NCI-H1105 treated with DMSO at 0.1 percent for 48 hours (cell line): ENCODE measurements at regions not wholly inside any gene's neighbourhood (a gene's known extent, or its start where the extent isn't known, plus 50 kb on each side); places are given as distances from the start of the nearest gene placed in this dataset.
"Not testable (repeated sequence)": the region's sequence is repeated elsewhere in the genome, so short reads cannot be mapped to it uniquely, and the experiment has no call there.

Source experiments
- DNase-seq: peaks from one replicate; lab custom pipeline; 2025; lab: John Stamatoyannopoulos, UW

DNA sequence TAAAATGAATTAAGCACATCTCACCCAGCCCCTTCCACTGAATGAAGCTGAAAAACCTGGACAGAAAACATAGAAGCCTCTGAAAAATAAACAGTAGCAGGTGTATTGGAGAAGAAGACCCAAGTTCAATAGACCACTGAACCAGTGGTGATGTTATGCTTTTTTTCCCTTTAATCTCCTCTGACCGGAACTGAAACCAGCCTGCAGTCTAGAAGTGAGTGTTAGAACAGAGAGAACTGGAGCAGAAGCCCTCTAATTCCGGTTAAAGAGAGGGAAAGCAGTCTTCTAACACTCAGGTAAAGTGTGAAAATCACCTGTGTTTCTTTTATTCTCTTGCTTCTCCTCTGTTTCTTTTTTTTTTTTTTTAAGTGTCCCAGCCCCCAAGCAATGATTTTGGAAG is 83.5 kb upstream of the CCL21 start:
- DNase-seq, result no peak

DNA sequence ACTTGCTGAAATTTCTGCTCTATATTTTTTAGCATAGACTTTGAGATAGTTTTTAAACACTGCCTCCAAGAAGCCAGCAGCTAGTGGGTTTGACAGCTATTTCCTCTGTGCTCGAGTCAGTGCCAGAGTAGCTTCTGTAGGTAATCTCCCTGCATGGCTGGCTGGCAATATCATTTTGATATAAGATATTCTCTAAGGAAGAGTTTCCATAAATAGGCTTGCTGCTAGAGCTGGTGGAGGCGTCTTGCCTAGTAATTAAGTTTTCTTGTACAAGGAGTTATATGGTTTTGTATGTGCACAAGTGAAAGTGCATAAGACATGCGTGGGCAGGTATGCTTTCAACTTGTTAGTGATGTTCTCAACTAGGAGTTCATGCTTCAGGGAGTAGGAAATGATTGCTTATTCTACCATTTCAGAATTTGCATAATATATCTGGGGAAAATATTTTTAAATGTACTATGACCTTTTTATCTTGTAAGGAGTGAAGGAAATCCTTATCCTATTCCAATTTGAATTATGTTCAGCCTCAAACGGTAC is 74.1 kb upstream of the CCL21 start:
- no peak for DNase-seq

DNA sequence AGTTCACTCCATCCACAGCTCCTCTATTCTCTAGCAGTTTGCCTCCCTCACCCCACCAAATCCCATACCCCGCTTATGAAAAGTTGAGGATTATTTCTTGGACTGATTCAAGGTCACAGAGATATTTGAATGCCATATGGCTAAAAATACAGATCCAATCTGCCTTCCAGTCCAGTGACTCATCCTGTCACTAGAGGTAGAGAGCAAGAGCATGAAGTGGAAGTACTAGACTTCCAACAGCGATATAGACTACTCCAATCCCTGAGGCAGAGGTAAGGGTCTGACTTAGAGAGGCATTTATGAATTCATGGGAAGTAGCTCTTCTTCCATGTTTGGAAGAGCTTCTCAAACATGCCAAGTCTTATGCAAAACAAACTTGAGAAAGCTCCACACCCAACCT is 72.4 kb upstream of the CCL21 start:
- no peak for DNase-seq

DNA sequence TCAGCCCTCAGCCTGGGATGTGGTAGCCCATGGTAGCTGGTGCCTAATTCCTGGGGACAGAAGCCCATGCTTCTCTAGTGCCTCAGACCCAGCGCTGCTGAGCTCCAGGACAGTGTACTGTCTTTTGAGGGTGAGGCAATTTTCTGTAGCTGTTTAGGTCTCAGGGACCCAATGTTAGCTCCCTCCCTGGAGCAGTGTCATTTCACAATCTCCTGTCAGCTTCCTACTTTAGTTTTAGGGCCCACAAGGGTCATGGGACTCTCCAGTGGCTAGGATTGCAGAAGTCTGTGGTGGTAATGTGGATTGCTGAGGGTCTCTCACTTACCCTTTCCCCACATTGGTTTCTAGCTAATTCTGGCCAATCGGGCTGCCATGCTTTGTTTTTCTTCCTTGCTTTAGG is 67.7 kb upstream of the CCL21 start:
- no peak for DNase-seq

DNA sequence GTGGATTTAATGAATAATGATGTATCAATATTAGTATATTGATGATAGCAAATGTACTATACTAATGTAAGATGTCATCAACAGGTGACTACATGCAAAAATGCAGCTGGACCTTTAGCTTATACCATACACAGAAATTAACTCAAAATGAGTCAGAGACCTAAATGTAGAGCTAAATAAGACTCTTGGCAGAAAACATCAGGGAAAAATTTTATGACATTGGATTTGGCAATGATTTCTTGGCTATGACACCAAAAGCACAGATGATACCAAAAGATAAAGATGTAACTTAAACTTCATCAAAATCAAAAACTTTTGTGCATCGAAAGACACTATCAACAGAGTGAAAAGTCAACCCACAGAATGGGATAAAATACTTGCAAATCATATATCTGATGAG is 64.0 kb upstream of the CCL21 start:
- no peak for DNase-seq

DNA sequence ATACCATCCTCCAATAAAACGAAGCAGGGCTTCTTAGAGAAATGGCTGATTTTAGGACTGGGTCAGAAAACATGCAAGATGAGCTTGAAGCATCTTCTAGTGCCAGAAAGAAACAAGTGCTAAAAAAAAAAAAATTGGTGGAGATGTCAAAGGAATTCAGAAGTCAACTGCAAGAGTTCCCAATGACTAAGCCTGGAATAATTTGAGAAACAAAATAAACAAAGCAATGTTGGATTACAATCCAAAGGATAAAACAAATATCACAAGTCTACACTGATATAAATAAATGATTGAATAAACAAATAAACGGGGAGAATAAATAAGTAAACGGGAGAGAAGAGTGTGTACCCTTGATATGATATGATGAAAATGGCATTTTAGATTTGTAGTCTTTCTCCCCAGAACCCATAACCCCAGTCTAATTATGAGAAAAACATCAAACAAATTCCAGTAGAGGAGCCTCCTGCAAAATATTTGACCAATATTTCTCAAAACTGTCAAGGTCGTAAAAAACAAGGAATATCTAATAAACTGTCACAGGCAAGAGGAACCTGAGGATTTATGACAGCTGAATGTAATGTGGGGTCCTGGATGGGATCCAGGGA is 63.5 kb upstream of the CCL21 start:
- DNase-seq, result no peak

DNA sequence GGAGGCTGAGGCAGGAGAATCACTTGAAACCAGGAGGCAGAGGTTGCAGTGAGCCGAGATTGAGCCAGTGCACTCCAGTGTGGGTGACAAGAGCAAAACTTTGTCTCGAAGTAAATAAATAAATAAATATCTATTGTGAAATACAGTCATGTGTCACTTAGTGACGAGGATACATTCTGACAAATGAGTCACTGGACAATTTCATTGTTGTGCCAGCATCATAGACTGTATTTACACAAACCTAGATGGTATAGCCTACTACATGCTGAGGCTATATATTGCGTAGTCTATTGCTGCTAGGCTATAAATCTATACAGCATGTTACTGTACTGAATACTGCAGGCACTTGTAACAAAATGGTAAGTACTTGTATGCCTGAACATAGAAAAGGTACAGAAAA is 61.1 kb upstream of the CCL21 start:
- DNase-seq, result no peak

DNA sequence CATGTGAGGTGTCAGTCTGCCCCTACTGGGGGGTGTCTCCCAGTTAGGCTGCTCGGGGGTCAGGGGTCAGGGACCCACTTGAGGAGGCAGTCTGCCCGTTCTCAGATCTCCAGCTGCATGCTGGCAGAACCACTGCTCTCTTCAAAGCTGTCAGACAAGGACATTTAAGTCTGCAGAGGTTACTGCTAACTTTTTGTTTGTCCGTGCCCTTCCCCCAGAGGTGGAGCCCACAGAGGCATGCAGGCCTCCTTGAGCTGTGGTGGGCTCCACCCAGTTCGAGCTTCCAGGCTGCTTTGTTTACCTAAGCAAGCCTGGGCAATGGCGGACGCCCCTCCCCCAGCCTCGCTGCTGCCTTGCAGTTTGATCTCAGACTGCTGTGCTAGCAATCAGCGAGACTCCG is 57.2 kb upstream of the CCL21 start:
- not testable (repeated sequence) for DNase-seq

DNA sequence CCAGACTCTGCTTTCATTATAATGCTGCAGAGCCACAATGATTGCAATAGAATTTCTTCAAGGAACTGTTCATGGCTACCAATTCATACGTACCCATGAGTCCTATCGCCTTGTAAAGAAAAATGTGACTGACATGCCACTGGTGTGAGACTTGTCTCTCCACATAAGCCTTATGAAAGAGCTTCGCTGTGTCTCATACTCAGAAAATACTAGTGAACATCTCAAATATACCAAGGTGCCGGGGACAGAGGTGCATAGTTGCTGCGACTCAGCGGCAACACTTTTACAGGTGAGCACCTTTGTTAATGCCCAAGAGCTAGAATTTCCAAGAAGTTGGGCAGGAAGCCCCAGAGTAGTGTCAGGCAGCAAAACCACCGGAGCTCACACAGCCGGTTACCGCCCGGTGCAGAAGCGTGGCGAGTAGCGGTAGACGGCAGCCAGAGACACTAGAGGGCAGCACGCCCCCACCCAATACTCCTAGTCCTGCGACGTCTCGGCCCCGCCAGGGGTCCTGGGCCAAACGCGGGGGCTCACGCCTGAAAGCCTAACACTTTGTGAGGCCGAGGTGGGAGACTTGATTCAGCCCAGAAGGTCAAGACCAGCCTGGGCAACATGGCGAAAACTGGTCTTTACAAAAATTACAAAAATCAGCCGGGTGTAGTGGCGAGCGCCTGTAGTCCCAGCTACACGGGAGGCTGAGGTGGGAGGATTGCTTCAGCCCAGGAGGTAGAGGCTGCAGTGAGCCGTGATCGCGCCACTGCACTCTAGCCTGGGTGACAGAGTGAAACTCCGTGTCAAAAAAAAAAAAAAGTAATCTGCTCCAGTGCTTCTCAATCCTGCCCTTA is 50.5 kb upstream of the CCL21 start:
- DNase-seq, result not testable (repeated sequence)
